CD4-positive, CD25-positive, alpha-beta regulatory T cell (primary cell): ENCODE measurements at regions not wholly inside any gene's neighbourhood (a gene's known extent, or its start where the extent isn't known, plus 50 kb on each side); places are given as distances from the start of the nearest gene placed in this dataset.
"Not testable (repeated sequence)": the region's sequence is repeated elsewhere in the genome, so short reads cannot be mapped to it uniquely, and the experiment has no call there.

Experiments
- ATAC-seq, 2 donors: fragments of 150-1000 bp; cut with Tn5 transposase; one replicate each; pipeline ENCODE4 v1.10.0; 2021; ENCODE audit warnings: low read depth in 2 of 2, moderate number of reproducible peaks in 2 of 2, moderate library complexity in 1 of 2
- DNase-seq, 3 donors: peaks; one replicate each; pipeline versions ENCODE4 v3.0.0 to v3.0.0-alpha.2; 2012 to 2022; ENCODE audit warnings: mixed read lengths in 1 of 3
- H3K27ac ChIP-seq: one replicate; pipeline ENCODE4 v1.7.0; 2013; ENCODE audit warnings: mild to moderate bottlenecking, low read length; ENCODE audit not compliant: insufficient read depth, poor library complexity, severe bottlenecking
- H3K27me3 ChIP-seq: one replicate; pipeline ENCODE4 v1.7.0; 2013; ENCODE audit warnings: low read length; ENCODE audit not compliant: control insufficient read depth, insufficient read depth
- H3K36me3 ChIP-seq: one replicate; pipeline ENCODE4 v1.7.0; 2013; ENCODE audit warnings: mild to moderate bottlenecking, low read length, moderate library complexity; ENCODE audit not compliant: control insufficient read depth, insufficient read depth
- H3K4me1 ChIP-seq: 2 replicates; pipeline ENCODE4 v1.7.0; 2013; ENCODE audit warnings: mild to moderate bottlenecking, low read length; ENCODE audit not compliant: insufficient read depth, control insufficient read depth, poor library complexity, severe bottlenecking
- H3K4me3 ChIP-seq: one replicate; pipeline ENCODE4 v1.7.0; 2013; ENCODE audit warnings: low read depth, mild to moderate bottlenecking, low read length, moderate library complexity
- H3K9me3 ChIP-seq, 2 experiments: 1 replicate in 1 of 2; 2 replicates in 1 of 2; pipeline ENCODE4 v1.7.0; 2013; ENCODE audit warnings: low read length in 2 of 2, mild to moderate bottlenecking in 1 of 2, moderate library complexity in 1 of 2; ENCODE audit not compliant: control insufficient read depth in 2 of 2
- H3K27ac Mint-ChIP-seq, 3 donors: one replicate each; pipeline ENCODE4 v1.8.0; 2020 to 2022; ENCODE audit warnings: mild to moderate bottlenecking in 3 of 3, mixed read lengths in 3 of 3, moderate library complexity in 2 of 3
- H3K27me3 Mint-ChIP-seq: one replicate; pipeline ENCODE4 v1.8.0; 2022; ENCODE audit warnings: mild to moderate bottlenecking, mixed read lengths
- H3K36me3 Mint-ChIP-seq: one replicate; pipeline ENCODE4 v1.8.0; 2020; ENCODE audit warnings: mixed read lengths
- H3K4me1 Mint-ChIP-seq, 4 donors: one replicate each; pipeline ENCODE4 v1.8.0; 2020 to 2022; ENCODE audit warnings: mixed read lengths in 4 of 4, mild to moderate bottlenecking in 1 of 4
- H3K4me3 Mint-ChIP-seq, 4 donors: one replicate each; pipeline ENCODE4 v1.8.0; 2020 to 2022; ENCODE audit warnings: mild to moderate bottlenecking in 4 of 4, mixed read lengths in 4 of 4, moderate library complexity in 3 of 4
- H3K9me3 Mint-ChIP-seq, 7 donors: one replicate each; pipeline ENCODE4 v1.8.0; 2020 to 2022; ENCODE audit warnings: mixed read lengths in 7 of 7, mild to moderate bottlenecking in 3 of 7, moderate library complexity in 2 of 7

DNA sequence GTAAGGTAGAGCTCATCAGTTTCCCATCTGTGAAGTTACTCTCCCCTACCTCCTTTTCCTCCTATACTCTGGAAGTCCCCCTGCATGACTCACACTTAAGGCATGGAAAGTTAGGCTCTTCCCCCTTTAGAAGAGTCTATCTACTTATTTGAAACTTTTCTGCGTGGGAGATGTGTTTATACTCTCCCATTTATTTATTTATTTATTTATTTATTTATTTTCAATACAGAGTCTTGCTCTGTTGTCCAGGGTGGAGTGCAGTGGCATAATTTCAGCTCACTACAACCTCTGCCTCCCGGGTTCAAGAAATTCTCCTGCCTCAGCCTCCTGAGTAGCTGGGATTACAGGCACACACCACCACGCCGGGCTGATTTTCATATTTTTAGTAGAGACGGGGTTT lies 107.5 kb upstream of the JCAD start:
- DNase-seq (no peak), ATAC-seq (no peak)
- Histone ChIP-seq H3K27me3 (no peaks in the 10 kb centered on the region), H3K4me3 (no peak overlapping the region), H3K27ac (no peak overlapping the region), H3K4me1 (no peaks in the 10 kb centered on the region), H3K9me3 (no peaks in the 10 kb centered on the region), H3K36me3 (no peaks in the 10 kb centered on the region)
- Mint-ChIP-seq H3K4me3 (no peak overlapping the region), H3K36me3 (no peaks in the 10 kb centered on the region), H3K27me3 (peaks cover 12% of the 10 kb centered on the region), H3K4me1 (peaks cover 0 to 6% (median 4%) of the 10 kb centered on the region in 4 donors), H3K27ac (no peak overlapping the region), H3K9me3 (peaks cover 0 to 7% (median 0%) of the 10 kb centered on the region in 7 donors)

GRCh38 chr10:30163410-30163809 lies 104.0 kb upstream of the JCAD start:
- Mint-ChIP-seq H3K27me3 (peaks cover 23% of the 10 kb centered on the region), H3K4me3 (peak overlapping the region in 1 of 4 donors; percentile 51), H3K9me3 (peaks cover 0 to 14% (median 0%) of the 10 kb centered on the region in 7 donors)
- not testable (repeated sequence) for H3K36me3 ChIP-seq, H3K27ac ChIP-seq, H3K36me3 Mint-ChIP-seq, H3K27me3 ChIP-seq, ATAC-seq, H3K4me3 ChIP-seq, H3K4me1 ChIP-seq, H3K9me3 ChIP-seq, H3K27ac Mint-ChIP-seq, H3K4me1 Mint-ChIP-seq
- DNase-seq: peak in 1 of 3 donors; percentile 9

GRCh38 chr10:30162796-30163195 lies 103.4 kb upstream of the JCAD start:
- not testable (repeated sequence) for H3K27me3 ChIP-seq, H3K36me3 Mint-ChIP-seq, DNase-seq, H3K4me1 ChIP-seq, H3K4me3 Mint-ChIP-seq, H3K9me3 ChIP-seq, ATAC-seq, H3K4me1 Mint-ChIP-seq, H3K36me3 ChIP-seq, H3K27ac Mint-ChIP-seq, H3K27ac ChIP-seq, H3K4me3 ChIP-seq
- H3K9me3 Mint-ChIP-seq: peaks cover 0 to 14% (median 0%) of the 10 kb centered on the region in 7 donors
- H3K27me3 Mint-ChIP-seq: peaks cover 23% of the 10 kb centered on the region

- no peak for ATAC-seq
- no peaks in the 10 kb centered on the region for H3K4me1 ChIP-seq
- H3K27me3 Mint-ChIP-seq: peaks cover 23% of the 10 kb centered on the region
- peaks cover 5% of the 10 kb centered on the region for H3K27me3 ChIP-seq
- H3K27ac Mint-ChIP-seq: no peak overlapping the region
- H3K9me3 Mint-ChIP-seq: peaks cover 0 to 13% (median 0%) of the 10 kb centered on the region in 7 donors
- no peaks in the 10 kb centered on the region for H3K9me3 ChIP-seq
- no peak for DNase-seq
- no peaks in the 10 kb centered on the region for H3K36me3 ChIP-seq
- H3K36me3 Mint-ChIP-seq: no peaks in the 10 kb centered on the region
- H3K27ac ChIP-seq: no peak overlapping the region
- H3K4me3 ChIP-seq: no peak overlapping the region
- peaks cover 0 to 6% (median 4%) of the 10 kb centered on the region in 4 donors for H3K4me1 Mint-ChIP-seq
- no peak overlapping the region for H3K4me3 Mint-ChIP-seq
These were observed 101.0 kb upstream of the JCAD start for GRCh38 chr10:30160271-30160982.

GRCh38 chr10:30159614-30160013 lies 100.2 kb upstream of the JCAD start:
- H3K27me3 ChIP-seq, H3K9me3 ChIP-seq, H3K36me3 Mint-ChIP-seq, H3K36me3 ChIP-seq, H3K4me1 ChIP-seq, H3K4me3 Mint-ChIP-seq, H3K4me1 Mint-ChIP-seq, ATAC-seq, DNase-seq, H3K4me3 ChIP-seq, H3K27ac ChIP-seq: not testable (repeated sequence)
- Mint-ChIP-seq H3K9me3 (peaks cover 0 to 13% (median 0%) of the 10 kb centered on the region in 7 donors), H3K27ac (peak overlapping the region in 1 of 3 donors; percentile 12), H3K27me3 (peaks cover 23% of the 10 kb centered on the region)

DNA sequence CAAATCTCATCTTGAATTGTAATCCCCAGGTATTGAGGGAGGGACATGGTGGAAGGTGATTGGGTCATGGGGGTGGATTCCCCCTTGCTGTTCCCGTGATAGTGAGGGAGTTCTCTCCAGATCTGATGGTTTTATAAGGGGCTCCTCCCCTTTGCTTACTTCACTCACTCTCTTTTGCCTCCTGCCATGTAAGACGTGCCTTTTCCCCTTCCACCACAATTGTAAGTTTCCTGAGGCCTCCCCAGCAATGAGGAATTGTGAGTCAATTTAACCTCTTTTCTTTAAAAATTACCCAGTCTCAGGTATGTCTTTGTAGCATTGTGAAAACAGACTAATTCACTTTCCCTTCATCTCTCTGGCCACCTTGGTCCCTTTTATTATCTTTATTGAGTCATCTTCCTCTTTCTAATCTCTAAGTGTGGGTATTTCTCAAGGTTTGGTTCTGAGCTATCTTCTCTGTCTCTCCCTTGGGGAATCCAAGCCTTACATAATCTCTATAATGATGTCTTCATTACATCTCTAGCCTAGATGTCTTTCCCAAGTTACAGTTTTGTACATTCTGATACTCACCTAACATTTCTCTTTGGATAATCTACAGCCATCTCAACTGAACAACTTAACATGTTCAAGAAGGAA lies 99.1 kb upstream of the JCAD start:
- no peak overlapping the region for H3K27ac ChIP-seq
- Mint-ChIP-seq H3K4me3 (no peak overlapping the region), H3K36me3 (no peaks in the 10 kb centered on the region), H3K4me1 (peaks cover 0 to 1% (median 0%) of the 10 kb centered on the region in 4 donors), H3K27me3 (peaks cover 14% of the 10 kb centered on the region), H3K27ac (no peak overlapping the region), H3K9me3 (peaks cover 0 to 13% (median 0%) of the 10 kb centered on the region in 7 donors)
- H3K4me1 ChIP-seq: no peaks in the 10 kb centered on the region
- no peak overlapping the region for H3K4me3 ChIP-seq
- peaks cover 5% of the 10 kb centered on the region for H3K27me3 ChIP-seq
- H3K36me3 ChIP-seq: no peaks in the 10 kb centered on the region
- no peaks in the 10 kb centered on the region for H3K9me3 ChIP-seq
- ATAC-seq (no peak), DNase-seq (no peak)

GRCh38 chr10:30155401-30155800 lies 96.0 kb upstream of the JCAD start:
- ATAC-seq (no peak), DNase-seq (peak in 1 of 3 donors; percentile 2)
- H3K27ac ChIP-seq: no peak overlapping the region
- Mint-ChIP-seq H3K36me3 (no peaks in the 10 kb centered on the region), H3K27me3 (peaks cover 11% of the 10 kb centered on the region), H3K4me1 (no peaks in the 10 kb centered on the region), H3K27ac (no peak overlapping the region), H3K9me3 (peaks cover 0 to 13% (median 0%) of the 10 kb centered on the region in 7 donors), H3K4me3 (no peak overlapping the region)
- H3K36me3 ChIP-seq: no peaks in the 10 kb centered on the region
- H3K4me3 ChIP-seq: no peak overlapping the region
- H3K9me3 ChIP-seq: no peaks in the 10 kb centered on the region
- no peaks in the 10 kb centered on the region for H3K4me1 ChIP-seq
- peaks cover 5% of the 10 kb centered on the region for H3K27me3 ChIP-seq

GRCh38 chr10:30154561-30154960 lies 95.2 kb upstream of the JCAD start:
- Histone ChIP-seq H3K27me3 (peaks cover 5% of the 10 kb centered on the region), H3K36me3 (no peaks in the 10 kb centered on the region), H3K4me3 (no peak overlapping the region), H3K4me1 (no peaks in the 10 kb centered on the region), H3K9me3 (no peaks in the 10 kb centered on the region), H3K27ac (no peak overlapping the region)
- ATAC-seq (no peak), DNase-seq (no peak)
- no peaks in the 10 kb centered on the region for H3K36me3 Mint-ChIP-seq
- peaks cover 11% of the 10 kb centered on the region for H3K27me3 Mint-ChIP-seq
- peaks cover 0 to 11% (median 0%) of the 10 kb centered on the region in 7 donors for H3K9me3 Mint-ChIP-seq
- no peaks in the 10 kb centered on the region for H3K4me1 Mint-ChIP-seq
- no peak overlapping the region for H3K4me3 Mint-ChIP-seq
- no peak overlapping the region for H3K27ac Mint-ChIP-seq
